GM18867 (cell line): ENCODE measurements at regions not wholly inside any gene's neighbourhood (a gene's known extent, or its start where the extent isn't known, plus 50 kb on each side); places are given as distances from the start of the nearest gene placed in this dataset.
"Not testable (repeated sequence)": the region's sequence is repeated elsewhere in the genome, so short reads cannot be mapped to it uniquely, and the experiment has no call there.

Experiments
- ATAC-seq: cut with Tn5 transposase; IDR thresholded peaks from one replicate; pipeline ENCODE4 v1.9.1; 2021; ENCODE audit warnings: mild to moderate bottlenecking, moderate library complexity; ENCODE audit not compliant: unreplicated experiment

GRCh38 chr6:134678436-134678889 is 271.4 kb downstream of the ALDH8A1 start:
- ATAC-seq: no peak

- no peak for ATAC-seq
Observed at GRCh38 chr6:134676307-134677281, 273.3 kb downstream of the ALDH8A1 start.

- ATAC-seq: no peak
Observed at GRCh38 chr6:134675110-134676054, 274.5 kb downstream of the ALDH8A1 start.

- no peak for ATAC-seq
Observed at GRCh38 chr6:134674562-134674961, 275.3 kb downstream of the ALDH8A1 start.

GRCh38 chr6:134669485-134669884 is 280.4 kb downstream of the ALDH8A1 start:
- ATAC-seq: no peak

GRCh38 chr6:134667111-134667510 is 282.8 kb downstream of the ALDH8A1 start:
- ATAC-seq: no peak

GRCh38 chr6:134666125-134666524 is 283.8 kb downstream of the ALDH8A1 start:
- ATAC-seq: no peak

- no peak for ATAC-seq
Observed at GRCh38 chr6:134665029-134665723, 284.7 kb downstream of the ALDH8A1 start.

- ATAC-seq: no peak
Observed at GRCh38 chr6:134663800-134664535, 285.9 kb downstream of the ALDH8A1 start.

- ATAC-seq: no peak
Observed at GRCh38 chr6:134663356-134663755, 286.5 kb downstream of the ALDH8A1 start.

- ATAC-seq: no peak
Observed at GRCh38 chr6:134662077-134662700, 287.7 kb downstream of the ALDH8A1 start.

GRCh38 chr6:134659885-134660284 is 290.0 kb downstream of the ALDH8A1 start:
- ATAC-seq: not testable (repeated sequence)

GRCh38 chr6:134658596-134658995 is 291.3 kb downstream of the ALDH8A1 start:
- no peak for ATAC-seq

- no peak for ATAC-seq
Observed at GRCh38 chr6:134657751-134658527, 292.0 kb downstream of the ALDH8A1 start.

- ATAC-seq: no peak
Observed at GRCh38 chr6:134657343-134657742, 292.6 kb downstream of the ALDH8A1 start.

- no peak for ATAC-seq
Observed at GRCh38 chr6:134654751-134655150, 295.1 kb downstream of the ALDH8A1 start.

- ATAC-seq: peak; percentile 61
Observed at GRCh38 chr6:134651519-134651918, 298.4 kb downstream of the ALDH8A1 start.

GRCh38 chr6:134647861-134648260 is 302.0 kb downstream of the ALDH8A1 start:
- no peak for ATAC-seq

GRCh38 chr6:134642819-134643218 is 307.1 kb downstream of the ALDH8A1 start:
- no peak for ATAC-seq
